ENCODE measurements at regions not wholly inside any gene's neighbourhood (a gene's known extent, or its start where the extent isn't known, plus 50 kb on each side); places are given as distances from the start of the nearest gene placed in this dataset.

DNA sequence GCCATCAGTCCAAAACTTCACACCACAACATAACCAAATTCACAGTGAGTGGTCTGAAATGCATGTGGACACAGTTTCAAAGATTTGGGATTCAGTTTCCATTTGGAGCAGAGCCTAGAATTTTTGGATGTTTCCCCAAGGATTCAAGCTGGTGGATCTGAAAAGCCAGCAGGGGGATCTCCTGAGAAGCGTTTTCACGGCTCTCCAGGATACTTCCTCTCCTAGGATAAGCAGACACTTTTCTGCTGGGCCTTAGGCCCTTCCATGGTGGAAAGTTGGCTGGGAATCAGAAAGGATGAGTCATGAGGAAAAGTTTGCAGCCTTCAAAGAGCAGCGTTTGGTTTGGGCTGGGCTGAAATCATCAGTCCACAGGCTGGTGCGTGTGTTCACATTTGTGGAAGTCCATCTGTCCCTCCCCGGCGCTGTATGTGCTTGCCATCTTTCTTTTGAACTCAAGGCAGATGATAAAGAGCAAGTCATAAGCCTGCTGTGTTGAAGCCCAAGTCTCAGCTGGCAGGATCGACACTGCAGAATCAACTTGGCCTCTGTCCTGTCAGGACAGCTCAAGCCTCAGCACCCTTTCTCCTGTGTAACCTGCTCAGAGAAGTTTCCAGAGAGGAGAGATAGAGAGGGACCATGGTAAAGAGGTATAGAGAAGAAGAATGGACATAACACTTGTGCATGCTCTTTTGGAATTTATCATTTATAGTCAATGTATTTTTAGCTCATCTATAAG, 152.6 kb upstream of the MSX2 start:
- no peak overlapping the region for H3K27ac ChIP-seq
- ATAC-seq (peak; percentile 66), DNase-seq (no peak)

DNA sequence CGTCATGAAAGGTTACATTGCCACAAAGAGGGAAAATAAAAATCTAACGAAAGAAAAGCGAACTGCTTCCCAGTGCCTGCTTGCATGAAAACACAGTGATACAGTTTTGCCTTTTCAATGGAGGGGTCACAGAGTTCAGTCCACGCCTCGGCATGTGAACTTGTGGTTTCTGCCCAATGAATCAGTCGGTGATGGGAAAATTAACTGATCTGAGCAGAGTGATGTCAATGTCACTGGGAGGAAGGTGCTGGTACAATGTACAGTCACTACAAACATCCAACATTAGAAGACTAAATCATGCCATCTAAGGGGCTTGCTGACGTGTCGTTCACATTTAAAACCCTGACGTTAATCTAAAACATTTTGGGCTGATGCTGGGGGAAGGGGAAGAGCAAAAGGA, 151.8 kb upstream of the MSX2 start:
- intact Hi-C loops (cut with DNase I), result no loop called here
- peaks cover 3% of the 10 kb centered on the region for H3K27me3 ChIP-seq
- ATAC-seq (no peak), DNase-seq (no peak)
- H3K4me3 ChIP-seq, result no peak overlapping the region
- no peaks in the 10 kb centered on the region for H3K36me3 ChIP-seq
- peaks cover 4% of the 10 kb centered on the region for H3K4me1 ChIP-seq
- H3K9me3 ChIP-seq, result no peaks in the 10 kb centered on the region
- H3K27ac ChIP-seq, result no peak overlapping the region
- TF ChIP-seq, protein P1, sequence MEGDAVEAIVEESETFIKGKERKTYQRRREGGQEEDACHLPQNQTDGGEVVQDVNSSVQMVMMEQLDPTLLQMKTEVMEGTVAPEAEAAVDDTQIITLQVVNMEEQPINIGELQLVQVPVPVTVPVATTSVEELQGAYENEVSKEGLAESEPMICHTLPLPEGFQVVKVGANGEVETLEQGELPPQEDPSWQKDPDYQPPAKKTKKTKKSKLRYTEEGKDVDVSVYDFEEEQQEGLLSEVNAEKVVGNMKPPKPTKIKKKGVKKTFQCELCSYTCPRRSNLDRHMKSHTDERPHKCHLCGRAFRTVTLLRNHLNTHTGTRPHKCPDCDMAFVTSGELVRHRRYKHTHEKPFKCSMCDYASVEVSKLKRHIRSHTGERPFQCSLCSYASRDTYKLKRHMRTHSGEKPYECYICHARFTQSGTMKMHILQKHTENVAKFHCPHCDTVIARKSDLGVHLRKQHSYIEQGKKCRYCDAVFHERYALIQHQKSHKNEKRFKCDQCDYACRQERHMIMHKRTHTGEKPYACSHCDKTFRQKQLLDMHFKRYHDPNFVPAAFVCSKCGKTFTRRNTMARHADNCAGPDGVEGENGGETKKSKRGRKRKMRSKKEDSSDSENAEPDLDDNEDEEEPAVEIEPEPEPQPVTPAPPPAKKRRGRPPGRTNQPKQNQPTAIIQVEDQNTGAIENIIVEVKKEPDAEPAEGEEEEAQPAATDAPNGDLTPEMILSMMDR (IDR thresholded peaks at IDR 0.05), result no peak

More for the DNA sequence above, 152.6 kb upstream of the MSX2 start:
- TF ChIP-seq, protein P1 (IDR thresholded peaks at IDR 0.05), result peak; percentile 24
- no peak overlapping the region for H3K4me3 ChIP-seq
- H3K36me3 ChIP-seq, result no peaks in the 10 kb centered on the region
- no peaks in the 10 kb centered on the region for H3K9me3 ChIP-seq
- H3K4me1 ChIP-seq, result peaks cover 4% of the 10 kb centered on the region
- intact Hi-C loops (cut with DNase I), result no loop called here
- no peaks in the 10 kb centered on the region for H3K27me3 ChIP-seq

DNA sequence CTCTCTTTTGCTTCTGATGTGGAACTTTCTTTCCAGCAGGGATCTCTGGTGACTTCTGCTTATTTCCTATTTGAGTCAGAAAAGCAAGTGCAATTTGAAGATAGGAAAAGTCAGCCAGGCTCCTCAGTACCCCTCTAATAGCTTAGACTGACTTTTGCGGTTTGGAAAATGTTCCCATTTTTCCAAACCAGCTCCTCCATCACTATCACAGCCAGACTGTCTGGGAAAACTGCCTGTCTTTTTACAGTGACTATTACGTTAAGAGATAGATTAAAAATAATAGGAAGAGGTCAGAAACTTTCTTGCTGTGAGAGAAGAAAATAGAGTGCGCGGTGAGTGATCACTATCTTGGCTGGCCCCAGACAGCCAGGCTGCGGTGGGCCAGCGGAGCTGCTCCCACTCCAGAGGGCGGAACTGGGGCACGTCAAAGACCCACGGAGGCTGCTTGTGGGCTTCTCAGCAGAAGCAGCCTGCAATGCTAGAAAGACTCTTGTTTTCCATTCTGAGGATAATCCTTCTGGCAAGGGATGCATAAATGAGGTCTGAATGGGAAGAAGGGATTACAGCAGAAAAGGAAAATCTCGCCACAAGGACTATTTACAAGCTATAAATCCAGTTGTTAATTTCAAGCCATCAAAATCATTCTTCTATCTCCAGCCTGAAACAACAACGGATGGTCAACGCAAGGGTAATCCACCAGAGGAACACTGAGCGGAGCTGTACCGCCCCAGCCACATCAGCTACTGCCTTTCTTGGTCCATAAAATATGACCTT, 151.0 kb upstream of the MSX2 start:
- peaks cover 8% of the 10 kb centered on the region for H3K27me3 ChIP-seq
- DNase-seq, result no peak
- intact Hi-C loops (cut with DNase I), result no loop called here
- H3K4me1 ChIP-seq, result peaks cover 4% of the 10 kb centered on the region
- no peaks in the 10 kb centered on the region for H3K9me3 ChIP-seq
- no peak overlapping the region for H3K27ac ChIP-seq
- no peaks in the 10 kb centered on the region for H3K36me3 ChIP-seq
- TF ChIP-seq, protein P1 (IDR thresholded peaks at IDR 0.05), result no peak
- no peak for ATAC-seq
- H3K4me3 ChIP-seq, result no peak overlapping the region

DNA sequence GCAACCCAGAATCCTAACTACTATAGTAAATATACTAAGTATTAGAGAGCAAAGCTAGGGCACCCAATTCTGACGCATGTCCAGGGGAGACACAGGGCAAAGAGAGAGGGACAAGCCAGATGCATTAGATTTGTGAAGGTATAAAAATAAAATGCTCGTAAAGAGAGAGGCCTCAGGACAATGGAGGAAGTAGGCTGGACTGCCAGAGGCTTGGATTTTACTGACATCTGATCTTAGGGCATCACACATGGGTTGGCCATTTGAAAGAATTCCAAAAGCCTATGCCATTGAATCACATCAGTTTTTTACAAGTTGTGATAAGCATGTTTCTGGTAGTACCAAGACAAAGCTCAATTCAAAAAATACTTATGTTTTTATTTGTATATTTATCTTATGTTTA, 149.3 kb upstream of the MSX2 start:
- Histone ChIP-seq H3K27me3 (peaks cover 8% of the 10 kb centered on the region), H3K27ac (no peak overlapping the region), H3K4me1 (peaks cover 4% of the 10 kb centered on the region), H3K9me3 (no peaks in the 10 kb centered on the region), H3K4me3 (no peak overlapping the region), H3K36me3 (no peaks in the 10 kb centered on the region)
- TF ChIP-seq, protein P1 (IDR thresholded peaks at IDR 0.05), result no peak
- intact Hi-C loops (cut with DNase I), result no loop called here
- DNase-seq (no peak), ATAC-seq (no peak)

DNA sequence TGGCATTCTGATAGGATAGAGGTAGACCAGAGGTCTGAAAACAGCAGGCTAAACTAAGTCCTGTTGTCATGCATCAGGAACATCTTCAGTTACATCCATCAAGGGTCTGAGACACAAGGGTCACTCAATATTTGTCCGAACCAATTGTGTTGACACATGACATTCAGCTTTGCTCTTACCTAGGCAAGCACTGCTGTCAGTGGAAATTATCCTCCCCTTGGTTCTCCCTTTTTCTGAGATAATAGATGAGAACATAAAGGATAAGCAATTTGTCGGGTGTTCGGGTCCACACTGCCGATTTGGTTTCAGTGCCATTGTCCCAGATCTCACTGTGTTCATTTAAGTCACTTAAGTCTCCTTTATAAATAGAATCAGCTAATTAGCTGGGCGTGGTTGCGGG, 148.3 kb upstream of the MSX2 start:
- Histone ChIP-seq H3K27me3 (peaks cover 8% of the 10 kb centered on the region), H3K4me3 (no peak overlapping the region), H3K36me3 (no peaks in the 10 kb centered on the region), H3K9me3 (no peaks in the 10 kb centered on the region), H3K4me1 (peaks cover 4% of the 10 kb centered on the region), H3K27ac (no peak overlapping the region)
- ATAC-seq (no peak), DNase-seq (no peak)
- intact Hi-C loops (cut with DNase I), result no loop called here
- TF ChIP-seq, protein P1 (IDR thresholded peaks at IDR 0.05), result no peak

Data from upper lobe of right lung (tissue), 1 donor.